ENCODE measurements at regions not wholly inside any gene's neighbourhood (a gene's known extent, or its start where the extent isn't known, plus 50 kb on each side); places are given as distances from the start of the nearest gene placed in this dataset.

DNA sequence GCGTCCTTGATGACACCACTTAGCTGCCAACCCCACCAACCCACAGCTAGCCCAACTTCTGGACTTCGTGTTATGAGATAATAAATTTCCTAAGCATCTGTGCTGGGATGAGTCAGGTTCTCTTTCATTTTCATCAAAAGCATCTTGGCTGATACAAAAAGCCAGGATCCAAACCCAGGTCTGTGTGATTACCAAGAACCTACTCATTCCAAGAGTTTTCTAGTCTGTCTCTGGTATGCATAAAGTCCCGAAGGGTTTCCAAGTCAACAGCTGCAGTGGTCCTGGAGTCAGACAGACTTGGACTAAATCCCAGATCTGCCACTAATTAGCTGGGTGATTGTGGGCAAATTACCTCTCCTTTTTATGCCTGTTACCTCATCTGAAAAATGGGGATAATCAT, 55.5 kb upstream of the SERP2 start:
- no peak for DNase-seq (ENCODE audit: low read depth in 2 of 2, low spot score in 1 of 2)

DNA sequence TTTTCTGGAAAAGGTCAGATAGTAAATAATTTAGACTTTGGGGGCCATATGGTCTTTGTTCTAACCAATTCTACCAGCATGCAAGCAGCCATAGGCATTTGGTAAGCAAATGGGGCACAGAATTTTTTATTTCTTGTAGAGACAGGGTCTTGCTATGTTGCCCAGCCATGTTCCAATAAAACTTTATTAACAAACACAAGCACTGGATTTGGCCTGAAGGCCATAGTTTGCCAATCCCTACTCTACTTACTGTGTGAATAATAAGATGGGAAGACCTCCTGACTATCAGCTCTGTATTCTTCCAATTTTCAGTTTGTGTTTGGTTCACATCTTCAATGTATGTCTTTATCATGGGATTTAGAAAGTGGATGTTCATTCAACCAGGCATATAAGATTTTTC, 53.0 kb upstream of the SERP2 start:
- no peak for DNase-seq (ENCODE audit: low read depth in 2 of 2, low spot score in 1 of 2)

DNA sequence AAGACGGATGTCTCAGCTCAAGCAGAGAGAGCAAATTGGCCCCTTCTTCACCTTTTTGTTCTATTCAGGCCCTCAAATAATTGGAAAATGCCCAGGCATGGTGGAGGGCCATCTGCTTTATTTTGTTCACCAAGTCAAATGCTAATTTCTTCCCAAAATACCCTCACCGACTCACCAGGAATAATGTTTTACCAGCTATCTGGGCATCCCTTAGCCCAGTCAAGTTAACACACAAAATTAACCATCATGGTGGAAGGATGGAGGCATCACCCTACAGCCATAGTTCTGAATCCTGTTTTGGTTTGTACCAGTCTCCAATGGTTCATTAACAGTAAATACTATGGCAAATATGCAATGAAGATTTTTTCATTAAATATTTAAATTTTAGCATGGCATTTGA, 51.7 kb upstream of the SERP2 start:
- DNase-seq (ENCODE audit: low read depth in 2 of 2, low spot score in 1 of 2) = no peak

DNA sequence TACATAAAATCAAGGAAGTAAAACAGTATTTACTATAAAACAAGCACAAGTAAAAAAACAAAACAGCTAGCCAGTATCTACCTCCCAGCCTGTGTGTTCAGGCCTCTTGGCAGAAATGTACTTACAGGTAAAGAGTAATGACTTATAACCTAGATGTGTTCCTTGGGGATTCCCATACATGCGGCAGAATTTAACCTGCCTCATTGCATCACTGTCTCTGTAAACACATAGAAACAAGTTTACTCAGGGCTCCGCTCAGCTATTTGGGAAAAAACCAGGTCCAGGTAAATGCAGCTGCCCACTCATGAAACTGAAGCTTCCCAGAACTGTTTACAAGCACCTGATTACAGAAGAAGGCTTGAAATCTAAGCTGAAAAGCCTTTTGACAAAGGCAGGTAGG, 50.7 kb upstream of the SERP2 start:
- DNase-seq (ENCODE audit: low read depth in 2 of 2, low spot score in 1 of 2) = no peak

DNA sequence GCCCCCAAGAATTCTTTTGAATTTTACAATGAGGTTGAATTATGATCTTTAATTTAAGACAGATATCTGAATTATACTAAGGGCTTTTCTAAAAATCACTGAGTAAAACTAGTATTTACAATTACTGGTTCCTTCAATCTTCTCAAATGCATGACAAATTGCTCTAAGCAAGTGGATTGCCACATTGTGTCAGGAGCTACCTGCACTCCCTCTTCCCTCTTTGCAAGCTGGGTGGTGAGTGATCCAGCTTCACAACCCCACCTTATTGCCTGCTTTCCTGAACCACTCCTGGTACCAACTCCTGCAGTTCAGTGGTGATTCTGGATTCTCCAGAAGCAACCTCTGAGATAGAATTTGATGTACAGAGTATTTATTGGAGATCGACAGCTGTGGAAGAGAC, 49.9 kb upstream of the SERP2 start:
- no peak for DNase-seq (ENCODE audit: low read depth in 2 of 2, low spot score in 1 of 2)

Data from stimulated activated CD8-positive, alpha-beta memory T cell treated with anti-CD3 and anti-CD28 coated beads, Interleukin-4, amount 100 ng/mL, for 4 hours (primary cell).